ENCODE measurements at regions not wholly inside any gene's neighbourhood (a gene's known extent, or its start where the extent isn't known, plus 50 kb on each side); places are given as distances from the start of the nearest gene placed in this dataset.

DNA sequence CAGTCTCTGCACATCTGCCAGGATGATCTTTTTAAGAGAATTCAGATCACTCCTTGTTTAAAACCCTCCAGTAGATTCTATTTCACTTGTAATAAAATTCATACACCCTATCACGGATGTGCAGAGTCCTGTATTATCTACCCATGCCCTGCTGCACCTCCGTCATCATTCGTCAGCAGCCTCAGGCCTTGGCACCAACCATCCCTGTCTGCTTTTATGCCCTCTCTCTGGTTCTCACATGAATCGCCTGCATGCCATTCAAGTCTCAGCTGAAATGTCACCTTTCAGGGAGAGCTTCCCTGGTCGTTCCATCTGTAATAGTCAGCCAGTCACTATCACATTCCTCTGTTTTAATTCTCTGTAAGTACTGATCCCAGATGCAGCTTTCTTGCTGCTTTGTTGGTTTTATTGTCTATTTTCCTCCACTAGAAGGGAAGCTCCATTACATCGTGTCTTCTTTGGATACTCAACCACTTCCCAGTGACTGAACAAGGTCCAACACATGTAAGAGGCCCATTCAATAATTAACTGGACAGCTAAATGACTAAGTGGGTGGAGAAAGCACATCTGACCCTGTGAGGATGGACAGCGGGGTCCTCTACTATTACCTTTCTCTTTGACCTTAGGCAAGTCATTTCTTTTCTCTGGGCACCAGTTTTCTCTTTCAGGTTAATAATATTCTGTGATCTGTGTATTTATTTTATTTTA, 81.2 kb upstream of the GOT2 start:
- DNase-seq (ENCODE audit: extremely low read depth, insufficient read length), result no peak
- no peaks in the 10 kb centered on the region for H3K27me3 ChIP-seq (replicated peaks; ENCODE audit: control insufficient read depth, insufficient read depth, low read length)
- H3K36me3 ChIP-seq (ENCODE audit: control insufficient read depth, insufficient read depth, low read length), result no peaks in the 10 kb centered on the region
- TF ChIP-seq, protein P1, sequence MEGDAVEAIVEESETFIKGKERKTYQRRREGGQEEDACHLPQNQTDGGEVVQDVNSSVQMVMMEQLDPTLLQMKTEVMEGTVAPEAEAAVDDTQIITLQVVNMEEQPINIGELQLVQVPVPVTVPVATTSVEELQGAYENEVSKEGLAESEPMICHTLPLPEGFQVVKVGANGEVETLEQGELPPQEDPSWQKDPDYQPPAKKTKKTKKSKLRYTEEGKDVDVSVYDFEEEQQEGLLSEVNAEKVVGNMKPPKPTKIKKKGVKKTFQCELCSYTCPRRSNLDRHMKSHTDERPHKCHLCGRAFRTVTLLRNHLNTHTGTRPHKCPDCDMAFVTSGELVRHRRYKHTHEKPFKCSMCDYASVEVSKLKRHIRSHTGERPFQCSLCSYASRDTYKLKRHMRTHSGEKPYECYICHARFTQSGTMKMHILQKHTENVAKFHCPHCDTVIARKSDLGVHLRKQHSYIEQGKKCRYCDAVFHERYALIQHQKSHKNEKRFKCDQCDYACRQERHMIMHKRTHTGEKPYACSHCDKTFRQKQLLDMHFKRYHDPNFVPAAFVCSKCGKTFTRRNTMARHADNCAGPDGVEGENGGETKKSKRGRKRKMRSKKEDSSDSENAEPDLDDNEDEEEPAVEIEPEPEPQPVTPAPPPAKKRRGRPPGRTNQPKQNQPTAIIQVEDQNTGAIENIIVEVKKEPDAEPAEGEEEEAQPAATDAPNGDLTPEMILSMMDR (IDR thresholded peaks at IDR 0.05; ENCODE audit: insufficient read depth, low read length, poor library complexity, severe bottlenecking), result no peak
- no peak overlapping the region for H3K4me3 ChIP-seq (replicated peaks; ENCODE audit: low read depth, low read length)

DNA sequence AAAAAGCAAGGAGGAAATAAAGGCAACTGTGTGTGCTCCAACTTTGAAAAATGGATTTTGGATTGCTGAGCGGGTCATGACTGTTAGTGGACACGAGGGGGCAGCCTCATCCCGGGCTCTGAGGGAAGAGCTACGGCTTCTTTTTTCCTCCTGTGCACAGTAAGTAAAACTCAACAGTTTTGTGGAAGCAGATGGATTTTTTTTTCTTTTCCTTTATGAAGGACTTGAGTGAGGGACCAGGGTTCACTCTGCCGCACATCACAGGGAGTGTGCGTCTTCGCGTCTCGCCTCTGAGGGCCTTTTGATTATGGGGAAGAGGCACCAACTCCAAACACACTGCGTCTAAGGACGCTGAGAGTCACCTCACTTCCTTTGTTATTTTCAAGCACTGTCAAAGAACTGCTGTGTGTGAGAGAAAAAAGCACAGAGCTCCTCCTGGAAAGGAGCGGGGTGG, 80.3 kb upstream of the GOT2 start:
- DNase-seq (ENCODE audit: extremely low read depth, insufficient read length), result peak; percentile 22
- no peak overlapping the region for H3K4me3 ChIP-seq (replicated peaks; ENCODE audit: low read depth, low read length)
- H3K27me3 ChIP-seq (replicated peaks; ENCODE audit: control insufficient read depth, insufficient read depth, low read length), result no peaks in the 10 kb centered on the region
- H3K36me3 ChIP-seq (ENCODE audit: control insufficient read depth, insufficient read depth, low read length), result no peaks in the 10 kb centered on the region
- TF ChIP-seq, protein P1 (IDR thresholded peaks at IDR 0.05; ENCODE audit: insufficient read depth, low read length, poor library complexity, severe bottlenecking), result peak; percentile 87

DNA sequence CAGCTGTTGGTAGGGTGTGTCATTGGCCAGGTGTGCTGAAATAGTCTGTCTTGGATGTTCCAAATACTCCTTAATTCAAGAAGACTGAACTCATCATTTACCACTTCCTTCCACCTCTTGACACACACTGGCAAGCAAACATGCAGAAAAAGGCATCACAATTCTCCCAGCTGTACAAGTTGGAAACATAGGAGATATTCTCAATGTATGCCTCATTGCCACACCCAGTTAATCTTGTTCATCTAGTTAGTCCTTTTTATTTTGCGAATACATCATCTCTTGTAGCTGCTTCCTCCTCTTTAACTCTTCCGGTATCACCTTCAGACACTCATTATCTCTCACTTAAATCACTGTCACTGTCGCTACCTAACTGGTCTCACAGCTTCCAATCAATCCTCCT, 75.1 kb upstream of the GOT2 start:
- TF ChIP-seq, protein P1 (IDR thresholded peaks at IDR 0.05; ENCODE audit: insufficient read depth, low read length, poor library complexity, severe bottlenecking), result no peak
- H3K4me3 ChIP-seq (replicated peaks; ENCODE audit: low read depth, low read length), result no peak overlapping the region

DNA sequence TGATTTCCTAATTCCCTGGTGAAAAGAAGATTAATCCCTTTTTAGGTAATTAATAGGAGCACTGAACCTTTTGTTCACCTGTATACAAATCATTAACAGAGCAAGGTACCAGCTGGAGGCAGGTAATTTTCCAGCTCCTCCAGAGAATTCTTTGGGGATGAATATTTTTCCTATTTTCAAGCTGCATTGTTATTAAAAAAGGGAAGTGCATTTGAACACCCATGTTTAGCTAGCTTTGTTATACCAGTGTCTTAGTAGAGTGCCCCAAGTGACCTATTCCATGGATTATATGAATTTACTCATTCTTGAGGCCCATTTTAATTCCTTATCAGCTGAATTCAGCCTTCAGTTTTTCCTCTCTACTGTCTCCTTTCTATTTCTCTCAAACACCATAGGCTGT, 73.2 kb upstream of the GOT2 start:
- Histone ChIP-seq H3K36me3 (ENCODE audit: control insufficient read depth, insufficient read depth, low read length) (no peaks in the 10 kb centered on the region), H3K27me3 (replicated peaks; ENCODE audit: control insufficient read depth, insufficient read depth, low read length) (no peaks in the 10 kb centered on the region), H3K4me3 (replicated peaks; ENCODE audit: low read depth, low read length) (no peak overlapping the region)
- TF ChIP-seq, protein P1 (IDR thresholded peaks at IDR 0.05; ENCODE audit: insufficient read depth, low read length, poor library complexity, severe bottlenecking), result no peak
- DNase-seq (ENCODE audit: extremely low read depth, insufficient read length), result no peak

More for the DNA sequence above, 75.1 kb upstream of the GOT2 start:
- Histone ChIP-seq H3K36me3 (ENCODE audit: control insufficient read depth, insufficient read depth, low read length) (no peaks in the 10 kb centered on the region), H3K27me3 (replicated peaks; ENCODE audit: control insufficient read depth, insufficient read depth, low read length) (no peaks in the 10 kb centered on the region)
- no peak for DNase-seq (ENCODE audit: extremely low read depth, insufficient read length)

DNA sequence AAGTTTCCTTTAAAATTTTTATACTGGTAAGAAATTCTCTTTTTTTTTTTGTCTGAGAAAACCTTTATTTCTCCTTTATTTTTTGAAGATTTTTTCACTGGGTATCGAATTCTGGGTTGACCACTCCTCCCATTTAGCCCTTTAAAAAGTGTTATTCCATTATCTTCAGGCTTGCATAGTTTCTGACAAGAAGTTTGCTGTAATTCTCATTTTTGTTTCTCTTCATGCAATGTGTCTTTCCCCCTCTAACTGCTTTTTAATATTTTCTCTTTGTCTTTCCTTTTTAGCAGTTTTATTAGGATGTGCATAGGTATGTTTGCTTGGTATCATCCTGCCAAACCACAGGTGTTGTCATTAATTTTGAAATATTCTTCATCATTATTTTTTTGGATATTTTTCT, 67.7 kb upstream of the GOT2 start:
- DNase-seq (ENCODE audit: extremely low read depth, insufficient read length), result no peak
- TF ChIP-seq, protein P1 (IDR thresholded peaks at IDR 0.05; ENCODE audit: insufficient read depth, low read length, poor library complexity, severe bottlenecking), result no peak
- no peak overlapping the region for H3K4me3 ChIP-seq (replicated peaks; ENCODE audit: low read depth, low read length)
- H3K27me3 ChIP-seq (replicated peaks; ENCODE audit: control insufficient read depth, insufficient read depth, low read length), result no peaks in the 10 kb centered on the region
- H3K36me3 ChIP-seq (ENCODE audit: control insufficient read depth, insufficient read depth, low read length), result no peaks in the 10 kb centered on the region

All from GM06990 (cell line).